ENCODE measurements at regions not wholly inside any gene's neighbourhood (a gene's known extent, or its start where the extent isn't known, plus 50 kb on each side); places are given as distances from the start of the nearest gene placed in this dataset.

GRCh38 chr9:16277471-16277960 lies 593.0 kb downstream of the BNC2 start:
- no peaks in the 10 kb centered on the region for H3K79me2 ChIP-seq (ENCODE audit: low read length)
- DNase-seq: no peak
- no peaks in the 10 kb centered on the region for H3K27me3 ChIP-seq (replicated peaks; ENCODE audit: insufficient read depth, low read length)
- TF ChIP-seq EZH2phosphoT487 (IDR thresholded peaks at IDR 0.05; ENCODE audit: low read length) (no peak), CTCF (IDR thresholded peaks at IDR 0.05; ENCODE audit: low read length) (no peak), EZH2 (optimal IDR thresholded peaks at IDR 0.05; ENCODE audit: low read depth, low read length) (no peak)
- no peaks in the 10 kb centered on the region for H3K9me2 ChIP-seq (replicated peaks; ENCODE audit: insufficient read depth, low read length)
- no peak overlapping the region for H3K4me3 ChIP-seq (ENCODE audit: low read length)
- no peaks in the 10 kb centered on the region for H3F3A ChIP-seq (ENCODE audit: insufficient read depth, low read length)
- no peaks in the 10 kb centered on the region for H3K36me3 ChIP-seq (replicated peaks; ENCODE audit: insufficient read depth, low read length)
- no peaks in the 10 kb centered on the region for H3K9me3 ChIP-seq (replicated peaks; ENCODE audit: insufficient read depth, low read length)
- no peak overlapping the region for H3K9ac ChIP-seq (ENCODE audit: low read length)
- H3K4me2 ChIP-seq (ENCODE audit: low read depth, low read length): no peak overlapping the region
- H2AFZ ChIP-seq (ENCODE audit: low read length): no peak overlapping the region
- no peaks in the 10 kb centered on the region for H3K4me1 ChIP-seq (ENCODE audit: low read length)
- no peak overlapping the region for H3K27ac ChIP-seq (ENCODE audit: low read length)
- H4K20me1 ChIP-seq (ENCODE audit: insufficient read depth, low read length): no peaks in the 10 kb centered on the region

GRCh38 chr9:16278326-16278999 lies 592.0 kb downstream of the BNC2 start:
- TF ChIP-seq CTCF (IDR thresholded peaks at IDR 0.05; ENCODE audit: low read length) (no peak), EZH2phosphoT487 (IDR thresholded peaks at IDR 0.05; ENCODE audit: low read length) (no peak), EZH2 (optimal IDR thresholded peaks at IDR 0.05; ENCODE audit: low read depth, low read length) (no peak)
- DNase-seq: no peak
- Histone ChIP-seq H2AFZ (ENCODE audit: low read length) (no peak overlapping the region), H3K36me3 (replicated peaks; ENCODE audit: insufficient read depth, low read length) (no peaks in the 10 kb centered on the region), H3K79me2 (ENCODE audit: low read length) (no peaks in the 10 kb centered on the region), H3F3A (ENCODE audit: insufficient read depth, low read length) (no peaks in the 10 kb centered on the region), H3K9ac (ENCODE audit: low read length) (no peak overlapping the region), H4K20me1 (ENCODE audit: insufficient read depth, low read length) (no peaks in the 10 kb centered on the region), H3K4me1 (ENCODE audit: low read length) (no peaks in the 10 kb centered on the region), H3K4me3 (ENCODE audit: low read length) (no peak overlapping the region), H3K27me3 (replicated peaks; ENCODE audit: insufficient read depth, low read length) (no peaks in the 10 kb centered on the region), H3K9me3 (replicated peaks; ENCODE audit: insufficient read depth, low read length) (no peaks in the 10 kb centered on the region), H3K9me2 (replicated peaks; ENCODE audit: insufficient read depth, low read length) (no peaks in the 10 kb centered on the region), H3K4me2 (ENCODE audit: low read depth, low read length) (no peak overlapping the region), H3K27ac (ENCODE audit: low read length) (no peak overlapping the region)

DNA sequence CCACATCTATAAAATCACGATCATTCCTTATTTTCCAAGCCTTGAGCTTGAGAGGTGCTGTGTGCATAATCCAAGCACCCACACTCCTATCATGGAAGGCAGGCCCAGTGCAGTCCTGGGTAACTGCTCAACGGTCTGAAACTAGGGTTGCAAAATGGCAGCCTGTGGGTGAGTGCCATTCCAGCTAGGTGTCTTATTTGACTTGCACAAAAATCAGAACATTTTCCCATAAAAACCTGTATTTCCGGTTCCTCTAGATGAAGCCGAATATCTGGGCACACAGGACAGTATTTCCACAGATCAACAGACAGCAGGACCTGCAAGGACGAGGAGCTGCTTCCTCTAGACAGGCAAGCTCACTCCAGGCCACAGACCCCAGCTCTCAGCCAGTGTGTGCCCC lies 588.8 kb downstream of the BNC2 start:
- H3K4me3 ChIP-seq (ENCODE audit: low read length): no peak overlapping the region
- H3K9ac ChIP-seq (ENCODE audit: low read length): no peak overlapping the region
- no peaks in the 10 kb centered on the region for H3K36me3 ChIP-seq (replicated peaks; ENCODE audit: insufficient read depth, low read length)
- H3K4me1 ChIP-seq (ENCODE audit: low read length): no peaks in the 10 kb centered on the region
- no peak overlapping the region for H3K27ac ChIP-seq (ENCODE audit: low read length)
- H3K27me3 ChIP-seq (replicated peaks; ENCODE audit: insufficient read depth, low read length): no peaks in the 10 kb centered on the region
- H4K20me1 ChIP-seq (ENCODE audit: insufficient read depth, low read length): no peaks in the 10 kb centered on the region
- H3K9me2 ChIP-seq (replicated peaks; ENCODE audit: insufficient read depth, low read length): no peaks in the 10 kb centered on the region
- no peak for DNase-seq
- H3K4me2 ChIP-seq (ENCODE audit: low read depth, low read length): no peak overlapping the region
- H3K79me2 ChIP-seq (ENCODE audit: low read length): no peaks in the 10 kb centered on the region
- TF ChIP-seq CTCF (IDR thresholded peaks at IDR 0.05; ENCODE audit: low read length): no peak
- no peak for TF ChIP-seq EZH2 (optimal IDR thresholded peaks at IDR 0.05; ENCODE audit: low read depth, low read length)
- TF ChIP-seq EZH2phosphoT487 (IDR thresholded peaks at IDR 0.05; ENCODE audit: low read length): no peak
- H3F3A ChIP-seq (ENCODE audit: insufficient read depth, low read length): no peaks in the 10 kb centered on the region
- H3K9me3 ChIP-seq (replicated peaks; ENCODE audit: insufficient read depth, low read length): no peaks in the 10 kb centered on the region
- H2AFZ ChIP-seq (ENCODE audit: low read length): no peak overlapping the region

Data from MM.1S (cell line).